Liver (tissue), 8 donors: ENCODE measurements at regions not wholly inside any gene's neighbourhood (a gene's known extent, or its start where the extent isn't known, plus 50 kb on each side); places are given as distances from the start of the nearest gene placed in this dataset.

ENCODE experiments used
- DNase-seq: peaks from one replicate; pipeline ENCODE4 v3.0.0-alpha.2; 2017; ENCODE audit warnings: low spot score
- H3K27ac ChIP-seq, 2 donors: one replicate each; pipeline ENCODE4 v1.7.0; 2013; ENCODE audit warnings: inconsistent platforms in 2 of 2, low read length in 2 of 2, control low read depth in 1 of 2, low read depth in 1 of 2, mild to moderate bottlenecking in 1 of 2
- H3K27me3 ChIP-seq, 4 donors: one replicate each; pipeline versions ENCODE4 v1.6.1 to v1.7.0; 2013; ENCODE audit warnings: low read length in 3 of 4, inconsistent platforms in 1 of 4, mild to moderate bottlenecking in 1 of 4, moderate library complexity in 1 of 4; ENCODE audit not compliant: control insufficient read depth in 4 of 4, insufficient read depth in 4 of 4
- H3K36me3 ChIP-seq, 4 donors: one replicate each; pipeline versions ENCODE4 v1.6.1 to v1.7.0; 2013; ENCODE audit warnings: low read length in 3 of 4, mild to moderate bottlenecking in 3 of 4, low read depth in 1 of 4, moderate library complexity in 1 of 4; ENCODE audit not compliant: control insufficient read depth in 4 of 4, insufficient read depth in 3 of 4
- H3K4me1 ChIP-seq, 4 donors: one replicate each; pipeline versions ENCODE4 v1.6.1 to v1.7.0; 2013; ENCODE audit warnings: low read length in 3 of 4, mild to moderate bottlenecking in 3 of 4, moderate library complexity in 1 of 4; ENCODE audit not compliant: control insufficient read depth in 4 of 4, insufficient read depth in 4 of 4
- H3K4me3 ChIP-seq, 3 donors: one replicate each; pipeline versions ENCODE4 v1.6.1 to v1.7.0; 2013; ENCODE audit warnings: low read length in 3 of 3, control low read depth in 1 of 3, low read depth in 1 of 3, mild to moderate bottlenecking in 1 of 3
- H3K9ac ChIP-seq, 2 donors: one replicate each; pipeline ENCODE4 v1.7.0; 2013; ENCODE audit warnings: low read length in 2 of 2, mild to moderate bottlenecking in 2 of 2, moderate library complexity in 2 of 2, control low read depth in 1 of 2, low read depth in 1 of 2
- H3K9me3 ChIP-seq, 4 donors: one replicate each; pipeline versions ENCODE4 v1.6.1 to v1.7.0; 2013; ENCODE audit warnings: low read length in 3 of 4; ENCODE audit not compliant: control insufficient read depth in 4 of 4
- EGR1 ChIP-seq, 2 donors: IDR thresholded peaks; 2 replicates each; pipeline ENCODE4 v1.6.1; 2016 to 2018; ENCODE audit warnings: antibody characterized with exemption in 2 of 2, low read depth in 2 of 2
- FOXA1 ChIP-seq: IDR thresholded peaks from 2 replicates; pipeline ENCODE4 v1.6.1; 2016; ENCODE audit warnings: antibody characterized with exemption
- HNF4G ChIP-seq: IDR thresholded peaks from 2 replicates; pipeline ENCODE4 v1.6.1; 2016; ENCODE audit warnings: antibody characterized with exemption
- JUND ChIP-seq, 2 donors: IDR thresholded peaks; 2 replicates each; pipeline ENCODE4 v1.6.1; 2016; ENCODE audit warnings: antibody characterized with exemption in 2 of 2
- NR2F2 ChIP-seq: IDR thresholded peaks from 2 replicates; pipeline ENCODE4 v1.6.1; 2016; ENCODE audit warnings: antibody characterized with exemption
- RAD21 ChIP-seq, 2 donors: IDR thresholded peaks; 2 replicates each; pipeline ENCODE4 v1.6.1; 2016; ENCODE audit warnings: antibody characterized with exemption in 2 of 2, mild to moderate bottlenecking in 2 of 2
- RXRA ChIP-seq, 2 donors: IDR thresholded peaks; 2 replicates each; pipeline ENCODE4 v1.6.1; 2017 to 2018; ENCODE audit warnings: antibody characterized with exemption in 2 of 2, mild to moderate bottlenecking in 1 of 2
- SP1 ChIP-seq: IDR thresholded peaks from 2 replicates; pipeline ENCODE4 v1.6.1; 2018; ENCODE audit warnings: antibody characterized with exemption, mild to moderate bottlenecking
- TAF1 ChIP-seq: conservative IDR thresholded peaks from 2 replicates; pipeline ENCODE4 v1.6.1; 2016; ENCODE audit warnings: antibody characterized with exemption, mild to moderate bottlenecking
- YY1 ChIP-seq: IDR thresholded peaks from 2 replicates; pipeline ENCODE4 v1.6.1; 2016; ENCODE audit warnings: antibody characterized with exemption, mild to moderate bottlenecking
- WGBS: extraction: QIAGEN DNeasy Blood & Tissue Kit; methylation state at CpG from one replicate; pipeline ENCODE4 v1.1.7; 2013; 5-methylcytosine and 5-hydroxymethylcytosine counted together
- TF ChIP-seq, protein P1 (sequence below): fragments of 150-350 bp; IDR thresholded peaks from 2 replicates; pipeline ENCODE4 v1.5.1; 2017; ENCODE audit warnings: improper control_type of control experiment, low read depth, low read length; ENCODE audit not compliant: missing input control
- TF ChIP-seq, protein P2 (sequence below): IDR thresholded peaks from 2 replicates; pipeline ENCODE4 v1.6.1; 2016; ENCODE audit warnings: antibody characterized with exemption, mild to moderate bottlenecking
- TF ChIP-seq, protein P3 (sequence below): IDR thresholded peaks from 2 replicates; pipeline ENCODE4 v1.6.1; 2016; ENCODE audit warnings: antibody characterized with exemption
- TF ChIP-seq, protein P4 (sequence below): IDR thresholded peaks from 2 replicates; pipeline ENCODE4 v1.6.1; 2016; ENCODE audit warnings: antibody characterized with exemption
- donor health status: healthy.
- donor health status: healthy.
- donor health status: healthy.
- donor health status: healthy.
- donor health status: healthy.

DNA sequence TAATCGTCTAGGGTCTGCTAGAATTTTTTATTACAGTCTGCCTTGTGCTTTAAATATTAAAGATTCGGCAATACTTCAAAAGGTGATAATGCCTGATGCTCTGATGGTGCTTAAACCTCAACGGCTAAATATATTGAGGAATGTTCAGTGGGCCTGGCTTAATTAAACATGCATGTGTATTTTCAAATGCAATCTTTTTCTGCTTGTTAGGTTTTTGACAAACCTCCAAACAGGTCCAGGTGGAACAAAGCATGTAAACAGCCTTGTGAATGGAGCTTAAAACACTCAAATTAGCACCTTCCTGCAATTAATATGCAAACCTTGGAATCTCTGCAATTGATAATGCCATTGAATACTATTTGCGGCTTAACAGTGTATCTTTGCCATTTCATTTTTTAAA lies 334.9 kb downstream of the BARHL2 start:
- Histone ChIP-seq H3K27me3 (peaks cover 0 to 4% (median 0%) of the 10 kb centered on the region in 4 donors), H3K9ac (no peak overlapping the region), H3K9me3 (peaks cover 0 to 2% (median 0%) of the 10 kb centered on the region in 4 donors), H3K36me3 (no peaks in the 10 kb centered on the region), H3K4me3 (no peak overlapping the region), H3K4me1 (no peaks in the 10 kb centered on the region), H3K27ac (no peak overlapping the region)
- TF ChIP-seq NR2F2 (no peak), HNF4G (no peak), EGR1 (IDR thresholded peaks at IDR 0.05; ENCODE audit: low read depth in 2 of 2) (no peak), RXRA (IDR thresholded peaks at IDR 0.05) (no peak), TAF1 (no peak), JUND (IDR thresholded peaks at IDR 0.05) (no peak), FOXA1 (no peak), YY1 (no peak)
- TF ChIP-seq, protein P1, sequence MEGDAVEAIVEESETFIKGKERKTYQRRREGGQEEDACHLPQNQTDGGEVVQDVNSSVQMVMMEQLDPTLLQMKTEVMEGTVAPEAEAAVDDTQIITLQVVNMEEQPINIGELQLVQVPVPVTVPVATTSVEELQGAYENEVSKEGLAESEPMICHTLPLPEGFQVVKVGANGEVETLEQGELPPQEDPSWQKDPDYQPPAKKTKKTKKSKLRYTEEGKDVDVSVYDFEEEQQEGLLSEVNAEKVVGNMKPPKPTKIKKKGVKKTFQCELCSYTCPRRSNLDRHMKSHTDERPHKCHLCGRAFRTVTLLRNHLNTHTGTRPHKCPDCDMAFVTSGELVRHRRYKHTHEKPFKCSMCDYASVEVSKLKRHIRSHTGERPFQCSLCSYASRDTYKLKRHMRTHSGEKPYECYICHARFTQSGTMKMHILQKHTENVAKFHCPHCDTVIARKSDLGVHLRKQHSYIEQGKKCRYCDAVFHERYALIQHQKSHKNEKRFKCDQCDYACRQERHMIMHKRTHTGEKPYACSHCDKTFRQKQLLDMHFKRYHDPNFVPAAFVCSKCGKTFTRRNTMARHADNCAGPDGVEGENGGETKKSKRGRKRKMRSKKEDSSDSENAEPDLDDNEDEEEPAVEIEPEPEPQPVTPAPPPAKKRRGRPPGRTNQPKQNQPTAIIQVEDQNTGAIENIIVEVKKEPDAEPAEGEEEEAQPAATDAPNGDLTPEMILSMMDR = no peak
- TF ChIP-seq, protein P2, sequence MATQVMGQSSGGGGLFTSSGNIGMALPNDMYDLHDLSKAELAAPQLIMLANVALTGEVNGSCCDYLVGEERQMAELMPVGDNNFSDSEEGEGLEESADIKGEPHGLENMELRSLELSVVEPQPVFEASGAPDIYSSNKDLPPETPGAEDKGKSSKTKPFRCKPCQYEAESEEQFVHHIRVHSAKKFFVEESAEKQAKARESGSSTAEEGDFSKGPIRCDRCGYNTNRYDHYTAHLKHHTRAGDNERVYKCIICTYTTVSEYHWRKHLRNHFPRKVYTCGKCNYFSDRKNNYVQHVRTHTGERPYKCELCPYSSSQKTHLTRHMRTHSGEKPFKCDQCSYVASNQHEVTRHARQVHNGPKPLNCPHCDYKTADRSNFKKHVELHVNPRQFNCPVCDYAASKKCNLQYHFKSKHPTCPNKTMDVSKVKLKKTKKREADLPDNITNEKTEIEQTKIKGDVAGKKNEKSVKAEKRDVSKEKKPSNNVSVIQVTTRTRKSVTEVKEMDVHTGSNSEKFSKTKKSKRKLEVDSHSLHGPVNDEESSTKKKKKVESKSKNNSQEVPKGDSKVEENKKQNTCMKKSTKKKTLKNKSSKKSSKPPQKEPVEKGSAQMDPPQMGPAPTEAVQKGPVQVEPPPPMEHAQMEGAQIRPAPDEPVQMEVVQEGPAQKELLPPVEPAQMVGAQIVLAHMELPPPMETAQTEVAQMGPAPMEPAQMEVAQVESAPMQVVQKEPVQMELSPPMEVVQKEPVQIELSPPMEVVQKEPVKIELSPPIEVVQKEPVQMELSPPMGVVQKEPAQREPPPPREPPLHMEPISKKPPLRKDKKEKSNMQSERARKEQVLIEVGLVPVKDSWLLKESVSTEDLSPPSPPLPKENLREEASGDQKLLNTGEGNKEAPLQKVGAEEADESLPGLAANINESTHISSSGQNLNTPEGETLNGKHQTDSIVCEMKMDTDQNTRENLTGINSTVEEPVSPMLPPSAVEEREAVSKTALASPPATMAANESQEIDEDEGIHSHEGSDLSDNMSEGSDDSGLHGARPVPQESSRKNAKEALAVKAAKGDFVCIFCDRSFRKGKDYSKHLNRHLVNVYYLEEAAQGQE = no peak
- TF ChIP-seq, protein P3, sequence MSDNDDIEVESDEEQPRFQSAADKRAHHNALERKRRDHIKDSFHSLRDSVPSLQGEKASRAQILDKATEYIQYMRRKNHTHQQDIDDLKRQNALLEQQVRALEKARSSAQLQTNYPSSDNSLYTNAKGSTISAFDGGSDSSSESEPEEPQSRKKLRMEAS = no peak
- TF ChIP-seq, protein P4, sequence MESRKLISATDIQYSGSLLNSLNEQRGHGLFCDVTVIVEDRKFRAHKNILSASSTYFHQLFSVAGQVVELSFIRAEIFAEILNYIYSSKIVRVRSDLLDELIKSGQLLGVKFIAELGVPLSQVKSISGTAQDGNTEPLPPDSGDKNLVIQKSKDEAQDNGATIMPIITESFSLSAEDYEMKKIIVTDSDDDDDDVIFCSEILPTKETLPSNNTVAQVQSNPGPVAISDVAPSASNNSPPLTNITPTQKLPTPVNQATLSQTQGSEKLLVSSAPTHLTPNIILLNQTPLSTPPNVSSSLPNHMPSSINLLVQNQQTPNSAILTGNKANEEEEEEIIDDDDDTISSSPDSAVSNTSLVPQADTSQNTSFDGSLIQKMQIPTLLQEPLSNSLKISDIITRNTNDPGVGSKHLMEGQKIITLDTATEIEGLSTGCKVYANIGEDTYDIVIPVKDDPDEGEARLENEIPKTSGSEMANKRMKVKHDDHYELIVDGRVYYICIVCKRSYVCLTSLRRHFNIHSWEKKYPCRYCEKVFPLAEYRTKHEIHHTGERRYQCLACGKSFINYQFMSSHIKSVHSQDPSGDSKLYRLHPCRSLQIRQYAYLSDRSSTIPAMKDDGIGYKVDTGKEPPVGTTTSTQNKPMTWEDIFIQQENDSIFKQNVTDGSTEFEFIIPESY = no peak
- 85% methylated on average over 4 of the region's 4 CpGs for WGBS
- DNase-seq = no peak

DNA sequence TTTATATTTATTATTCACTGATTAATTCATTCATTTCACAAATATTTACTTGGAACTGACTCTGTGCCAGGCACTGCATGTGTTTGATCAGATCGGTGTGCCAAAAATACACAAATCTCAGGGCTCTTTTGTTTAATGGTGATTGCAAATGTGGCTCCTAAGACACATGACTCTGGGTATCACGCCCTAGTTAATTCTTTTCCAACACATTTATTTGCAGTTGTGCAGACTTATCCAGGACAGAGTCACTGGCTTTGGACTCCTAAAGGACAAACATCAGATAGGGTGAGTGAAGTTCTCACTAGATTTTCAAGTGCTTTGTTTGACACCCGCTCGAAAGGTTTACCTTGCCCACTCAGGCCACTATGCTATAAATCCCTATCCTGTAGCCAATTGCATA lies 335.5 kb downstream of the BARHL2 start:
- H3K9ac ChIP-seq = no peak overlapping the region
- TF ChIP-seq, protein P2 = no peak
- TF ChIP-seq, protein P3 = no peak
- TF ChIP-seq SP1 (no peak), RXRA (IDR thresholded peaks at IDR 0.05) (no peak), RAD21 (IDR thresholded peaks at IDR 0.05) (no peak)
- peaks cover 0 to 2% (median 0%) of the 10 kb centered on the region in 4 donors for H3K9me3 ChIP-seq
- H3K4me1 ChIP-seq = no peaks in the 10 kb centered on the region
- no peak for DNase-seq
- no peak overlapping the region for H3K4me3 ChIP-seq
- H3K27ac ChIP-seq = no peak overlapping the region
- H3K36me3 ChIP-seq = no peaks in the 10 kb centered on the region
- WGBS = 61% methylated on average over 4 of the region's 4 CpGs
- peaks cover 0 to 4% (median 0%) of the 10 kb centered on the region in 4 donors for H3K27me3 ChIP-seq
